HG02884 (cell line): ENCODE measurements at regions not wholly inside any gene's neighbourhood (a gene's known extent, or its start where the extent isn't known, plus 50 kb on each side); places are given as distances from the start of the nearest gene placed in this dataset.
"Not testable (repeated sequence)": the region's sequence is repeated elsewhere in the genome, so short reads cannot be mapped to it uniquely, and the experiment has no call there.

Experiments
- ATAC-seq: cut with Tn5 transposase; IDR thresholded peaks from one replicate; pipeline ENCODE4 v1.9.1; 2021; ENCODE audit warnings: mild to moderate bottlenecking, moderate library complexity; ENCODE audit not compliant: unreplicated experiment

DNA sequence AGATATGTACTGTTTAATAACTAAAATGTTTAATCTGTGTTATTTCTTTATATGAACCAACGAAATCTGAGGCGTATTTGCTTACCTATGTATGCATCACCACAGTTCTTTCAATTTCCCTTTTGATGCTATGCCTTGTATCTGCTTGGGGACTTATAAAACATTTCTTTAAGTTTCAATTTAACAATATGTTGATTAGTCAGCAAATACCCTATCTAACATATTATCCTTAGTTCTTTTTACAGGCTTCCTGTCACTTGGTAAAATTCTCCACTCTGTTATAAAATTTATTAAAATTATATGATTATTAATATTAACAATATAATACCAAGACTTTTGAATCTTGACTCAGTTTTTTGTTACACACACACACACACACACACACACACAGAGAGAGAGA lies 174.3 kb downstream of the CPS1 start:
- ATAC-seq = no peak

DNA sequence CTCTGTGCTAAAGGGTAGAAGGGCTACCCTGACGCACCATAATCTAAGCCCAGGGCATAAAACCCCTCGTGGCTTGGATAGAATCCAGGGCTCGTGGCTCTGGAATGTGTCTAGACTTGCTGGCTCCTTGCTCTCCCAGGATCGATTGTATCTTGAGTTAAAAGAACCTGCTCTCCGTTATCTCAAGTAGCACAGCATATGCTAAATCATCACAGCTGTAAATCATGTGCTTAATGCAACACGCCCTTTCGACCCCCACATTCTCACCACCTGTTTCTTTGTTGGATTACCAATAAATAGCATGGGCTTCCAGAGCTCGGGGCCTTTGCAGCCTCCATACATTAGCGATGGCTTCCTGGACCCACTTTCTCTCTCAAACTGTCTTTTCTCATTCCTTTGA lies 190.4 kb downstream of the CPS1 start:
- ATAC-seq = not testable (repeated sequence)

DNA sequence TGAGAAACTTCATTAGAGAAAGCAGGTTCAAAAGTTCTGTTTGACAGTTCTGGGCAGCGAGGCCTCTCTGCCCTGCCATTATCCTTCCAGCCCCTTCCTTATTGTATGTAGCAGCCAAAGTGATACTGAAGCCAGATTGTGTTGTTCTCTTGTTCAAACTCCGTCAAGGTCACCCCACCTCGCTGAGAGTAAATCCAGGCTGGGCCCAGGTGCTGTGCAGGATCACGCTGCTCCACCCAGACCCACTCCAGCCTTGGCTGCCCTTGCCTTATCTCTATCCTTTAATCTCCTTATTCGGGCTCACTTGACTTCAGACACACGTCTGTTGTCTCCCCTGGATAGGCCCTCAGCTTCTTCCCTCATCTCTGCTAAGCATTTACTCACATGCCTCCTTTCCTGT lies 196.1 kb downstream of the CPS1 start:
- no peak for ATAC-seq

DNA sequence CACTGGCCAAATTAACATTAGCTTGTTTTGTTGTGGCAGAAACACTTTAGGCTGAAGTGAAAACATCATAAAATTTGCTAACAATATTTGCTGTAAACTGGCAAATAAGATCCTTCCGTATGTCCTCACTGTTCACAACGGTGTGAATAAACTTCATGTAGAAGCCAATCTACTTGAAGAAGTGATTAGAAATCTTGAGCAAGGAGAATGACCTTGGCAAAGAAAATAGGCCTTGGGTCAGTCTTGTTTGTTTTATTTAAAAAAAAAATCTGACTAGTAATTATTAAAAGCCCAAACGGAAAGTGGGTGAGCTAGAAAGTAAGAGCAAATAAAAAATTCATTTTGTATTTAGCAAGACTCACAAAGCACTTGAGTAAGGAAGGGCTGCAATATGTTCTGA lies 197.0 kb downstream of the CPS1 start:
- no peak for ATAC-seq

DNA sequence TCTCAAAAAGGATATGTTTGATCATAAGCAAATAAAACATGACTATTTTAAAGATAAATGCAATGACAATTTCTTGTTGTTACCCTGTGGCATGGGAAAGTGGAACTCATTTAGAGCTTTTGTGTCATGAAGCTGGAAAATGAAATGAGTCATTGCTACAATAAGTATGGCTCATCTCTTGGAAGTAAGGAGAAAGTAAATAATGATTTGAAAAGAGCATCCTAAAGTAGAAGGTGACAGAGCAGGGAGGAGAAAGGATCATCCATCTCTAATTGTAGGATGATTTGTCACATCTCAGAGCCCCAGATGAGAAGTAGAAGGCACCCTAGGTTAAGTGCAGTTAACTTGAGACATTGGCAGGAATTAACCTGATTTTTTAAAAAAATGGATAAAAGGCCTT lies 200.5 kb downstream of the CPS1 start:
- ATAC-seq = no peak

DNA sequence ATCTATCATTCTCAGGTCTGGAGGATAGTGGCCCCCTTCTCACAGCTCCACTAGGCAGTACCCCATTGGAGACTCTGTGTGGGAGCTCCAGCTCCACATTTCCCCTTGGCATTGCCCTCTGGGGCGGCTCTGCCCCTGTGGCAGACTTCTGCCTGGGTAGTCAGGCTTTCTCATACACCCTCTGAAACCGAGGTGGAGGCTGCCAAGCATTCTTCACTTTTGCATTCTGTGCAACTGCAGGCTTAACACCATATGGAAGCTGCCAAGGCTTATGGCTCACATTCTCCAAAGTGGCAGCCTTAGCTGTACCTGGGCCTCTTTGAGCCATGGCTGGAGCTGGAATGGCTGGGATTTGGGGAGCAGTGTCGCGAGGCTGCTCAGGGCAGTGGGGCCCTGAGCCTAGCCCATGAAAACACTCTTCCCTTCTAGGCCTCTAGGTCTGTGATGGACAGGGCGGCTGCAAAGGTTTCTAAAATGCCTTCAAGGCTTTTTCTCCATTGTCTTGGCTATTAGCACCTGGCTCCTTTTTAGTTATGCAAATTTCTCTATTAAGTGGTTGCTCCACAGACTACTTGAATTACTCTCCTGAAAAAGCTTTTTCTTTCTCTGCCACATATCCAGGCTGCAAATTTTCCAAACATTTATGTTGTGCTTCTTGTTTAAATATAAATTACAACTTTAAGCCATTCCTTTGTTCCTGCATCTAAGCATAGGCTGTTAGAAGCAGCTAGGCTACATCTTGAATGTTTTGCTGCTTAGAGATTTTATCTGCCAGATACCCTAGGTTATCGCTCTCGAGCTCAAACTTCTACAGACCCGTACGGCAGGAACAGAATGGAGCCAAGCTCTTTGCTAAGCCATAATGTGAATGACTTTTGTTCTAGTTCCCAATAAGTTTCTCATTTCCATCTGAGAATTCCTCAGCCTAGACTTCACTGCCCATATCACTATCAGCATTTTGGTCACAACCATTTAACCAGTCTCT lies 206.5 kb downstream of the CPS1 start:
- ATAC-seq = no peak

DNA sequence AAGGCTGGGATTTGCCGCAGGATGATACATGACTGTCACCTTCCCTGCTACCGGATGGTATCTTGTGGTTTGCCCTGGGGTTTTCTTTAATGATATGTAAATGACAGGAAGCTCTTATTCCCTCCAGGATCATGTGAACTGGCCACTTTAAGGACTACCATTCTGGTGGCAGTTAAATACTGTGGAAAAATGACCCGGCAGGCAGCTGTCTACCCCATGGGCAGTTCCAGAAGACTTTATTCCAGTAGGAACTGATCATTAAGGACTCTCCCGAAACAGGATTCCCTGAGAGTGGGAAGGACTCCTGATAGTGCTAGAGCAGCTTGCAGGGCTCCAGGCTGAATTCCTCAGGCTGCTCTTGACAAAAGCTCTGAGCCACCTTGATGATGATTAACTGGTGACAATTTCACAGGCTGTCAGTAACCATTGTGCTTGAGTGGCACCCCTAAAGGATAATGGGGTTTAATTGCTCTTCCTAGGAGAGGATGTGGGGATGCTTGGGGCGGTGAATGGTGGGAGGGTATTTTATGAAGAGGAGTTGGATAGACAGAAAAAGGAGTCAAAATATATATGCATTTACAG lies 212.0 kb downstream of the CPS1 start:
- ATAC-seq = no peak

DNA sequence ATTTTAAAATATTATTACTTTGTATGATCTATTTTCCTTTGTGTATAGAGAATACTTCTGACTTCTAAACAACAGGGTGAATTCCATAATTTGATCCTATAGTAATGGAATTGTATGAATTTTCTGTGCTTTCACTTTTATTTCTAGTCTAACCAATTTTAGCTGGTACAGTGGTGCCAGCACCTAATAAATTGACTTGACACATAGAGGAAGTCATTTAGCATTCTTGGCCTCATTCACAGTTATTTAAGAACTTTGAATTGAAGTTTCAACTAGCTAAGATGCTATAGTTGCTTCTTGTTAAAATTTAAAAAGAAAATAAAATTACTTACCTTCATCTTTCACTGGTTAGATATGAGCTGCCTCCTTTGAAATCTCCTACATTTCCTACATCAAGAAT lies 220.4 kb downstream of the CPS1 start:
- ATAC-seq = no peak

DNA sequence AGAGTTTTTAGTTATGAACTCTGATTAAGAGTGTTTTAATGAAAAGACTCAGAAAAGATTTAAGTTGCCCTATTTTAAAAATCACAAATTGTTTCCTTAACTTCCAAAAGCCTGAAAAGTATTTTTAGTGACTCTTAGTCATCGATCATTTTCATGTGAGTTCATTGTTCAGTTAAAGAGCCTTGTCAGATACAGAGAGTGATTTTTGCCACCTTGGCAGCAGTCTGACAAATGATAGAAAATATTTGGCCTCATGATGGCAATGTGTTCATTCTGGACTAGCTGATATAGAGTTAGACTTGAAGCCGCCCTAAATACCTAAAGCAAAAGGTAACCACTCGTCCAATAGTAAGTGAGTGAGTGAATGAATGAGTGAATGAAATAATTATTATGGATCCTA lies 225.8 kb downstream of the CPS1 start:
- no peak for ATAC-seq

DNA sequence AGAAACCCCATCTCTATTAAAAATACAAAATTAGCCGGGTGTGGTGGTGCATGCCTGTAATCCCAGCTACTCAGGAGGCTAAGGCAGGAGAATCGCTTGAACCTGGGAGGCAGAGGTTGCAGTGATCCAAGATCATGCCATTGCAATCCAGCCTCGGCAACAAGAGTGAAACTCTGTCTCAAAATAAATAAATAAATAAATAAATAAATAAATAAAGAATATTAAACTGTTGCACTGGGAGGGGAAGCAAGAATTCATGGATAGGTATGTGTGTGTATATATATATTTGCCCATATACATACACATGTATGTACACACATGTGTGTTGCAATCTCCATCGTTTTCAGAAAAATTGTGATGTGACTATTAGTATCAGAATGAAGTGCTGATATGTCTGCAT lies 231.4 kb downstream of the CPS1 start:
- ATAC-seq = not testable (repeated sequence)

DNA sequence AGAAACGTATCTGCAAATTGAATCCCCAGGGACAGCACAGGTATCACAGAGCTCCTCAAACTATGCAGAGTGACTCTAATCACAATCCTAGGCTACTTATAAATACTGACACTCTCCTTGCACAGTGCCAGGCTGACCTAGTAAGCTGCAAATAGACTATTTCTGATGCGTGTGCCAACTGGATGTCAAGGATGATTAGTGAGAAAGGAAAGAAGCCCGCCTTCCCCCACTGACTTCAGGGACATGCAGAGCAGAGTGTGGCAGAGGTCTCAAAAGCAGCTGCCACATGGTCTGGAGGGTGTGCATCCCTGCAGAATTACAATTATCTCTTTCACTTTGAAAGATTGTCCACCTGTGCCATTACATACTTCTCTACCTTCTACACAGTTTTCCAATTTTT lies 235.6 kb downstream of the CPS1 start:
- ATAC-seq = no peak

DNA sequence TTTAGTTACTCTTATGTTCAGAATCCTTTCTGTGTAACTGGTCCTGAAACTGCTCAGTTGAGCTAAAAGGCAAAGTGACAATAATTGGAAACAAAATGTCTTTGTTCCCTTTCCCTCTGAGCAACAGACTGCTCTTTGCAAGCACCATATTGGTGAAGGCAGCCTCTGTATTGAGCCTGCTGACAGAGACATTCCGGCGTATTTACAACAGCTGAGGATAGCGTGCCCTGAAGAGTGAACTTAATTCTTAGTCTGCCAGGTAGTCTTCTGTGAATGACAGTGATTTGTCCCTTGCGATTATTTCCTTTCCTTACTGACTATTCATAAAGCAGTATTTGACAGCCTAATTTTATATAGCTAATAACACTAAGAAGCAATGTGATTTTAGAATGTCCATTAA lies 239.1 kb downstream of the CPS1 start:
- no peak for ATAC-seq

DNA sequence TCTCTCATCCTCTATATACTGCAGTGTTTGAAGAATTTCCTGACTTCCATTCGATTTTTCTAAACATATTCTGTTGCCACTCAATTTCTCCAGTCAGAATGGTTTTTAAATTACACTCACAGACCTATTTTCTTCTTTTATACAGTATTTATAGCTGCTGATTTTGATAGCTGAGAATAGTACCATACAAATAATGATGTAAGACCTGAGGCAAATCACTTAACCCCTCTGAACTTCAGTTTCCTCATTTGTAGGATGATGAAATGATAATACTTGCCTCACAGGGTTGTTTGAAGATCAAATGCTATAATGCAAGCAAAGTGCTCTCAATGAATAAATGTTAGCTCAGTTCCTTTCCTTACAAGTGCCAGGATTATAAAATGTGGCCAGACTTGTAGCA lies 241.8 kb downstream of the CPS1 start:
- no peak for ATAC-seq

DNA sequence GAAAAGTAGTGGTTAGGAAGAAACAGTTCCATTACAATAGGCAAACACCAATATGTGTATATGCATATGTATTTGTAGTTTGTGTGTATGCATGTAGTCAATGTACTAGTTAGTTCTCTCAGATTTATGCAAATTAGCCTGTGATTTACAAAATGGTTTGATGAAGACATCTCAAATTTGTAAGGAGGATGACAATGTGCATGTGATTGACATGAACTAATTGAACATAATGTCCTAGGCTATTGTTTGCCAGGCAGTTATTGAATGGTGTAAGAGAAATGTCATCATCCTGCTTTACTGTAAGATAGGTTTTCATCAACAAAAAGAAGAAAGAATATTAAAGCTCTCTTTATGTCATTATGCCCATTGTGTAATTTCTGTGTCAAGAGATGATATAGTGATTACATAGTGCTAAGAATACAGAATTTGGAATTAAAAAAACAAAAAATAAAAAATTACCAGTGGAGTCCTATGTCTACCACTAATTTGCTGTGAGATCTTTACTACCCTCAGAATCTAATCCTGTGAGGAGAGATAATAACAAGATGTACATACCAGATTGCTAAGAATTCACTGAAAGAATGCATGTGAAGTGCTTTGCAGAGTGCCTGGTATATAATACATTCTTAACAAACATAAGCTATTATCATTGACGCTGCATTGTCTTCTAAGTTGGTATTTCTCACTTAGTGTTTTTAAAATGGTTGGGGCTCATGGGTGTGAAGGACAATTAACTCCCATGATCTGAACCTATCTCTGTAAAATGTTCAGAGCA lies 258.0 kb downstream of the CPS1 start:
- no peak for ATAC-seq

DNA sequence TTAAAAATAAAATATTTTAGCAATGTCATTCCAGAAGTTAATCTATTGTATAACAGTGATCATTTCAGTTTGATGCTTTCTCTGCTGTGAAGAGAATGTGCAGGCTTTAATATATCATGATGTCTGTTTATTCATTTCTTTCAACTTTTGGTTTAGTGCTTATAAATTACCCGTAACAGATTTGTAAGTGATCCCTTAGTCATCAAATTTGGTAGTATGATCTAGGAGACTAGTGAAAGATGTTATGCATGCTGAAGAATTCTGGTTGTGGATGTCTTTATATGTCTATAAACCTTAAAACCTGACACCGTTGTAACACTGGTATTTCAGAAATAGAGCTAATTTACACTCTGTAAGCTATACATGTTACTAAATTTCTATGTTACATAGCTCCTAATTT lies 260.4 kb downstream of the CPS1 start:
- no peak for ATAC-seq

DNA sequence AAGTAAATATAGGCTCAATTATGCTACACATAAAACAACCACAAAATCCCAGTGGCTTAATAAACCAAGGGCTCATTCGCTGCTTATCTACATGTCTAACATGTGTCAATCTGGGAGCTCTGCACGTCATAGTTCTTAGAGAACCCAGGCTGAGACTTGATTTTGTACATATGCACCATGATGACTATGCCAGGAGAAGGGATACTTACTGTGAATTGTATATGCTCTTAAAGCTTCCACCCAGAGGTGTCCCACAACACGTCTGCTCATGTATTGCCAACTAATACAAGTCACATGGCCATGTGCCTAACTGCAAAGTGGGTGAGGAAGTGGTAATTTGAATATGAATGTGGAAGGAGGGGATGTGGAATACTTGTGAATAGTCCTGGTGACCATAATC lies 262.1 kb downstream of the CPS1 start:
- ATAC-seq = no peak

DNA sequence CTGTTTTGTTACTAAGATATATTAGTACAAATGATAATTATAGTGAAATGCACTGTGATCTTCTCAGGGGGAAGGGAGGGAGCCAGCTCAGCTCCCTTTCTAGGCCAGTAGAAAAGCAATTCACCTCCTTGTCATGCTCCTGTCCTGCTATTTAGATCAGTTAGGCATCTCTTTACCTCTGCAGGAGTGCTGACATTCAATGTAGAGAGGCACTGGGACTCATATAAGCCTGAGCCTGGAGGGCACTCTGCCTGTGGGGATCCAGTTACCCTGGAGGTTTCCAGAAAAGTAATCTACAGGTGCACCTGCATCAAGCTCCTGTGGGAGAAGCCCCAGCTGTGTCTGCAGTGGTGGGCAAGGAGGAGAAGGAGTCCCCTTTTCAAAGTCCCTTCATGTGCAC lies 277.0 kb downstream of the CPS1 start:
- ATAC-seq = no peak

DNA sequence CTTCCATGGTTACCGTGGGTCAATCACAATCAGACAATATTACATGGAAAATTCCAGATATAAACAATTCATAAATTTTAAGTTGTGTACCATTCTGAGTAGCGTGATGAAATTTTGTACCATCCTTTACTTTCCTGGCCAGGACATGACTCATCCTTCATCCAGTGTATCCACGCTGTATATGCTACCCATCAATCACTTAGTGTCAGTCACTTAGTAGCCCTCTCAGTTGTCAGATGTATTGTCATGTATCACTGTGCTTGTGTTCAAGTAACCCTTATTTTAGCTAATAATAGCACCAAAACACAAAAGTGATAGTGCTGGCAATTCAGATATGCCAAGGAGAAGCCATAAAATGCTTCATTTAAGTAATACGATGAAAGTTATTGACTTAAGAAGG lies 282.6 kb downstream of the CPS1 start:
- ATAC-seq = no peak

DNA sequence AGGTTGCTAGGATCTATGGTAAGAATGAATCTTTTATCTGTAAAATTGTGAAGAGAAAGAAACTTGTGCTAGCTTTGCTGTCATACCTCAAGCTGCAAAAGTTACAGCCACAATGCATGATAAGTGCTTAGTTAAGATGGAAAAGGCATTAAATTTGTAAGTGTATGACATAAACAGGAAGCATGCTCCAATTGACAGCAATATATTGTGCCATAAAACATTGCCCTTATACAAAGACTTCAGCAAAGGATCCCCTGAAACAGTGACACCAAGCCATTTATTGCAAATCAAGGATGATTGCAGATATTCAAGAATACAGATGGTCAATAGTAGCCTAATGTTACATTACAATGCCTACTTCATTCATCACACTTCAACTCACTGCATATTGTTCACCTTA lies 283.1 kb downstream of the CPS1 start:
- ATAC-seq = no peak

DNA sequence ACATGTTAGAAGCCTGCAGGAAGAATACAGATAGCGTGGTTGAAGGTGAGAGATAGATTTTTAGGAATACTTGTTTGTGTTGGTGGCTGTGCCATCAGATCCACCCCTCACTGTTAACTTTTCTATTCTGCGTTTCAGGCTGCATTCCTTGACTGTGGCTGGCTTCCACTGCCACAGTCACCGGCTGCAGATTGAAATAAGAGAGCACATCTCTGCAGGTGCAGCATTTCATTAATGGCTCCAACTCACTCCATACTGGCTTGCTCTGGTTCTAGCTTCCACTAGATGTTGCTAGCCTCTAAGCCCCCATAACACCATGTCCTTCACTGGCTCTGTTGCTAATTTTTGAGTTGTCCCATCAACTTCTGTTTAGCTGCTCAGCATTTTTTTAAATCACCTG lies 286.5 kb downstream of the CPS1 start:
- ATAC-seq = no peak

DNA sequence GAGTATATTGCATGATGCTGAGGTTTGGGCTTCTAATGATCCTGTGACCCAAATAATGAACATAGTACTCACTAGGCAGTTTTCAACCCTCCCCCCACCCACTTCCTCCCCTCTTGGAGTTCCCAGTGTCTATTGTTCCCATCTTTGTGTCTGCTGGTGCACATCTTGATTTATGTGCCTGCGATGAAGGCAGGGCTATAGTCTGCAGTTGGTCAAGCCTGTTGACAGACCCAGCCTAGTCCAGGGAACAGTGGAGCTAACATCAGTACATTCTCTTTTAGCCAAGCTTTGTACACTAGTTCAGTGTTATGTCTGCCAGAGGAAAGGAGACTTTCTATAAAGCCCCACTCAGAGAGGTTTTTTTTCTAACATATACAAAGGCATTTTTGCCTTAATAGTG lies 287.6 kb downstream of the CPS1 start:
- ATAC-seq = no peak

DNA sequence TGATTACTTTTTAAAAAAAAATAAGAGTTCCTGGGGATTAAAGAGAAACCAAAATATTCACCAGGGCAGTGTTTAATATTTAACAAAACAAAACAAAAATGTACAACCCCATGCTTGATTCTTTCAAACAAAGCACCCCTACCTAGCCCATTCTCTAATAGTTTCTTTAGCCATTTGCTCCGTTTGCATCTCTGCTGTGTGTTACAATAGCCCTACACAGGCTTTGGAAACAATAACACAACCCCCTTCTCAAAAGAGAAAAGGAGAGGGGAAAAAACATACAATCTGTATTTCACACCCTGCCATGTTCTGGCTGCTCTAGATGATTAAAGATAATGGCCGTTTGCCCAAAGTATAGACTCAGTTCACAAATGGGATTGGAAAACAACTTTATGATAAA lies 302.9 kb downstream of the CPS1 start:
- ATAC-seq = no peak
